HepG2 (cell line): ENCODE measurements at regions not wholly inside any gene's neighbourhood (a gene's known extent, or its start where the extent isn't known, plus 50 kb on each side); places are given as distances from the start of the nearest gene placed in this dataset.

ENCODE experiments used
- ZFP62 ChIP-seq: sonication (generic); formaldehyde crosslinking; IDR thresholded peaks from 2 replicates; pipeline ENCODE4 v1.4.0; 2020; ENCODE audit warnings: missing genetic modification reagents
- TF ChIP-seq, protein P1 (sequence below): sonication (generic); formaldehyde crosslinking; IDR thresholded peaks from 2 replicates; pipeline ENCODE4 v1.5.1; 2020; ENCODE audit warnings: mild to moderate bottlenecking, missing genetic modification reagents, borderline replicate concordance

DNA sequence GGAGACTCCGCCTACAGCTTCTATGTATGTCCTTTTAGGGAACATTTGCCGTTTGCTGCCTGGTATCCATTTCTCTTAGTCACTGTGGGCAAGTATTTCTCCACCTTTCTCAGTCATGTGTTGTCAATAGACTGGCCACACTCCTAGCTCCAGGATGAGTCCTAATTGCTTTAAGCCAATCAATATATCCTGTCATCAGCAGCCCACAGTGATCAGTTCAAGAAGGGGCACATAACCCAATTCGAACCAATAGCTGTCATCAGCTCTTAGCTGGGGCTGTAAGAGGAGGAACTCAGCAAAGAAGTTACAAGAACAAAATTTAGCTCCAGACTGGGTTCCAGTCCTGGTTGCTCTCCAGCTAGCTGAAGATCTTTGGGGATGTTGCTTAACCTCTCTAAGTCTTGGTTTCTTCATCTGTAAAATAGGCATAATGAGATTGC lies 70.7 kb upstream of the MAN2A1 start:
- no peak for TF ChIP-seq ZFP62 (CRISPR knock-in tag)
- TF ChIP-seq, protein P1, sequence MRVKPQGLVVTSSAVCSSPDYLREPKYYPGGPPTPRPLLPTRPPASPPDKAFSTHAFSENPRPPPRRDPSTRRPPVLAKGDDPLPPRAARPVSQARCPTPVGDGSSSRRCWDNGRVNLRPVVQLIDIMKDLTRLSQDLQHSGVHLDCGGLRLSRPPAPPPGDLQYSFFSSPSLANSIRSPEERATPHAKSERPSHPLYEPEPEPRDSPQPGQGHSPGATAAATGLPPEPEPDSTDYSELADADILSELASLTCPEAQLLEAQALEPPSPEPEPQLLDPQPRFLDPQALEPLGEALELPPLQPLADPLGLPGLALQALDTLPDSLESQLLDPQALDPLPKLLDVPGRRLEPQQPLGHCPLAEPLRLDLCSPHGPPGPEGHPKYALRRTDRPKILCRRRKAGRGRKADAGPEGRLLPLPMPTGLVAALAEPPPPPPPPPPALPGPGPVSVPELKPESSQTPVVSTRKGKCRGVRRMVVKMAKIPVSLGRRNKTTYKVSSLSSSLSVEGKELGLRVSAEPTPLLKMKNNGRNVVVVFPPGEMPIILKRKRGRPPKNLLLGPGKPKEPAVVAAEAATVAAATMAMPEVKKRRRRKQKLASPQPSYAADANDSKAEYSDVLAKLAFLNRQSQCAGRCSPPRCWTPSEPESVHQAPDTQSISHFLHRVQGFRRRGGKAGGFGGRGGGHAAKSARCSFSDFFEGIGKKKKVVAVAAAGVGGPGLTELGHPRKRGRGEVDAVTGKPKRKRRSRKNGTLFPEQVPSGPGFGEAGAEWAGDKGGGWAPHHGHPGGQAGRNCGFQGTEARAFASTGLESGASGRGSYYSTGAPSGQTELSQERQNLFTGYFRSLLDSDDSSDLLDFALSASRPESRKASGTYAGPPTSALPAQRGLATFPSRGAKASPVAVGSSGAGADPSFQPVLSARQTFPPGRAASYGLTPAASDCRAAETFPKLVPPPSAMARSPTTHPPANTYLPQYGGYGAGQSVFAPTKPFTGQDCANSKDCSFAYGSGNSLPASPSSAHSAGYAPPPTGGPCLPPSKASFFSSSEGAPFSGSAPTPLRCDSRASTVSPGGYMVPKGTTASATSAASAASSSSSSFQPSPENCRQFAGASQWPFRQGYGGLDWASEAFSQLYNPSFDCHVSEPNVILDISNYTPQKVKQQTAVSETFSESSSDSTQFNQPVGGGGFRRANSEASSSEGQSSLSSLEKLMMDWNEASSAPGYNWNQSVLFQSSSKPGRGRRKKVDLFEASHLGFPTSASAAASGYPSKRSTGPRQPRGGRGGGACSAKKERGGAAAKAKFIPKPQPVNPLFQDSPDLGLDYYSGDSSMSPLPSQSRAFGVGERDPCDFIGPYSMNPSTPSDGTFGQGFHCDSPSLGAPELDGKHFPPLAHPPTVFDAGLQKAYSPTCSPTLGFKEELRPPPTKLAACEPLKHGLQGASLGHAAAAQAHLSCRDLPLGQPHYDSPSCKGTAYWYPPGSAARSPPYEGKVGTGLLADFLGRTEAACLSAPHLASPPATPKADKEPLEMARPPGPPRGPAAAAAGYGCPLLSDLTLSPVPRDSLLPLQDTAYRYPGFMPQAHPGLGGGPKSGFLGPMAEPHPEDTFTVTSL: no peak
